ENCODE measurements at regions not wholly inside any gene's neighbourhood (a gene's known extent, or its start where the extent isn't known, plus 50 kb on each side); places are given as distances from the start of the nearest gene placed in this dataset.
"Not testable (repeated sequence)": the region's sequence is repeated elsewhere in the genome, so short reads cannot be mapped to it uniquely, and the experiment has no call there.

DNA sequence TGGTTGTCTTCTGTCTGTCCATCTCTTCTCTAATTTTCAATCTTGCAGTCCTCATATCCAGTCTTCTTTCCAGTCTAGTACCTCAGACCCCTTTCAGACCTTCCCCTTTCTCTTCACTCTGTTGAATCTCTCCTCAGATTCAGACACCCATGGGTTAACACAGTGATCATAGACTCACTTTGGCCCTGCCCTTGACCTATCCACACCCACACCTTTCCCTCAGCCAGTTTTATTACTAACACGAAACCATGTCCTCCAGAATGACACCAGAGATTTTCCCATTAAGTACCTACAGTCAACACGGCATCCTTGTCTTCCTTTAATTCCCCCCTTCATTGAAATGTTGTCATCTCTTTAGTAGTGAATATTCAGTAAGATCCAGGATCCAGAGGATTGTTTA, 74.5 kb upstream of the UBE2E2 start:
- Mint-ChIP-seq H3K27ac (no peak overlapping the region), H3K4me3 (no peak overlapping the region), H3K27me3 (ENCODE audit: low read depth, poor library complexity) (peaks cover 4% of the 10 kb centered on the region), H3K36me3 (ENCODE audit: low read depth) (no peaks in the 10 kb centered on the region), H3K9me3 (no peaks in the 10 kb centered on the region), H3K4me1 (no peaks in the 10 kb centered on the region)
- TF ChIP-seq, protein P1, sequence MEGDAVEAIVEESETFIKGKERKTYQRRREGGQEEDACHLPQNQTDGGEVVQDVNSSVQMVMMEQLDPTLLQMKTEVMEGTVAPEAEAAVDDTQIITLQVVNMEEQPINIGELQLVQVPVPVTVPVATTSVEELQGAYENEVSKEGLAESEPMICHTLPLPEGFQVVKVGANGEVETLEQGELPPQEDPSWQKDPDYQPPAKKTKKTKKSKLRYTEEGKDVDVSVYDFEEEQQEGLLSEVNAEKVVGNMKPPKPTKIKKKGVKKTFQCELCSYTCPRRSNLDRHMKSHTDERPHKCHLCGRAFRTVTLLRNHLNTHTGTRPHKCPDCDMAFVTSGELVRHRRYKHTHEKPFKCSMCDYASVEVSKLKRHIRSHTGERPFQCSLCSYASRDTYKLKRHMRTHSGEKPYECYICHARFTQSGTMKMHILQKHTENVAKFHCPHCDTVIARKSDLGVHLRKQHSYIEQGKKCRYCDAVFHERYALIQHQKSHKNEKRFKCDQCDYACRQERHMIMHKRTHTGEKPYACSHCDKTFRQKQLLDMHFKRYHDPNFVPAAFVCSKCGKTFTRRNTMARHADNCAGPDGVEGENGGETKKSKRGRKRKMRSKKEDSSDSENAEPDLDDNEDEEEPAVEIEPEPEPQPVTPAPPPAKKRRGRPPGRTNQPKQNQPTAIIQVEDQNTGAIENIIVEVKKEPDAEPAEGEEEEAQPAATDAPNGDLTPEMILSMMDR (IDR thresholded peaks at IDR 0.05) = no peak
- no peak for DNase-seq

DNA sequence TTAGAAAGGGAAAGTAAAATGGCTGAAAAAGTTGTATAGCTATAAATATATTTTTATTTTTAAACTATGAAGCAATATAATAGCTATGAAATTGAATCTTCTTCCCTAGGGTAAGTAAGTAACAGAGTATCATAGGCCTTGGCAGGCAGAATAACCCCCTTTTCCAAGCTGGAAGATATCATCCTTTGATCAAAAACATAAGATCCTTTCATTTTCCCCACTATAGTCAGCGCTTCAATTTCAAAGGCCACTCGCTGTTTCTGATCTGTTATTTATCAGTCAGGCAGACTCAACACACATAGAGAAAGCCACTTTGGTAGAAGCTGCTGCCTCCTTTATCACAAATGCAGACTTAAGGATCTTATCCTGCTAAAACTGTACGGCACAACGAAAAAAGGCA, 74.0 kb upstream of the UBE2E2 start:
- Mint-ChIP-seq H3K27me3 (ENCODE audit: low read depth, poor library complexity) (peaks cover 4% of the 10 kb centered on the region), H3K9me3 (no peaks in the 10 kb centered on the region), H3K4me3 (no peak overlapping the region), H3K4me1 (no peaks in the 10 kb centered on the region), H3K36me3 (ENCODE audit: low read depth) (no peaks in the 10 kb centered on the region), H3K27ac (no peak overlapping the region)
- TF ChIP-seq, protein P1 (IDR thresholded peaks at IDR 0.05) = no peak
- DNase-seq = no peak

DNA sequence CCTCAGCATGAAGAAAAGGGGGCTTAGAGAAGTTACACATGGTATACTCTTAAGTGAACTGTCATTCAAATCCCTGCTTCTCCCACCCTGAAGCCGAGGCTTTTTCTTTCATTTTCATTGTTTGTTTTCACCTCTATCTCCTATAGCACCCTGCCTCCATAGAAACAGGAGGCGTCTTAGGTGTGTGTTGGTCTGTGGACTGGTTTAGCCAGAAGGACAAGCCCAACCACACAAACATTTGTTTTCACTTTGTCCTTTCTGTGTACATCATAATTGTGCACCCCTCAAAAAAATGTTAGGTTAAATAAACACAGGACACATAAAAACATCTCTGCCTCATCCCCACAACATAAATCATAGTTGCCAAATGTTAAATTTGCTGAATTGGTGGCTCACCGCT, 73.3 kb upstream of the UBE2E2 start:
- Mint-ChIP-seq H3K27me3 (ENCODE audit: low read depth, poor library complexity) (peaks cover 4% of the 10 kb centered on the region), H3K36me3 (ENCODE audit: low read depth) (no peaks in the 10 kb centered on the region), H3K4me1 (no peaks in the 10 kb centered on the region), H3K27ac (no peak overlapping the region), H3K9me3 (no peaks in the 10 kb centered on the region), H3K4me3 (no peak overlapping the region)
- TF ChIP-seq, protein P1 (IDR thresholded peaks at IDR 0.05) = no peak
- no peak for DNase-seq

DNA sequence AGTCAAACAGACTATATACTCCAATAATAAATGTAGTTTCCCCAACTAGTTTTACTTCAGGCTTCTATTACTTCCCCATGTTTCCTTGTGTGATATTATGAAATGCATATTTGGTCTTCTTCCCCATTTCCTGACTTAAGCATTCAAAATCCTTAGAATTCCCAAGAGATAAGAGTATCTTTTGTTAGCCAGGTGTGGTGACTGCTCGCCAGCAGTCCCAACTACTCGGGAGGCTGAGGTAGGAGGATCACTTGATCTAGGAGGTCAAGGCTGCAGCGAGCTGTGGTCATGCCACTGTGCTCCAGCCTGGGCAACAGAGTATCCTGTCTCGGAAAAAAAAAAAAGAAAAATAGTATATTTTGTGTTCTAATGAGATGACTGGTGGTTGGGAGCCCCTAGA, 72.7 kb upstream of the UBE2E2 start:
- Mint-ChIP-seq H3K4me1 (no peaks in the 10 kb centered on the region), H3K27ac (no peak overlapping the region), H3K36me3 (ENCODE audit: low read depth) (no peaks in the 10 kb centered on the region), H3K9me3 (no peaks in the 10 kb centered on the region), H3K27me3 (ENCODE audit: low read depth, poor library complexity) (peaks cover 4% of the 10 kb centered on the region), H3K4me3 (no peak overlapping the region)
- TF ChIP-seq, protein P1 (IDR thresholded peaks at IDR 0.05) = no peak
- no peak for DNase-seq

DNA sequence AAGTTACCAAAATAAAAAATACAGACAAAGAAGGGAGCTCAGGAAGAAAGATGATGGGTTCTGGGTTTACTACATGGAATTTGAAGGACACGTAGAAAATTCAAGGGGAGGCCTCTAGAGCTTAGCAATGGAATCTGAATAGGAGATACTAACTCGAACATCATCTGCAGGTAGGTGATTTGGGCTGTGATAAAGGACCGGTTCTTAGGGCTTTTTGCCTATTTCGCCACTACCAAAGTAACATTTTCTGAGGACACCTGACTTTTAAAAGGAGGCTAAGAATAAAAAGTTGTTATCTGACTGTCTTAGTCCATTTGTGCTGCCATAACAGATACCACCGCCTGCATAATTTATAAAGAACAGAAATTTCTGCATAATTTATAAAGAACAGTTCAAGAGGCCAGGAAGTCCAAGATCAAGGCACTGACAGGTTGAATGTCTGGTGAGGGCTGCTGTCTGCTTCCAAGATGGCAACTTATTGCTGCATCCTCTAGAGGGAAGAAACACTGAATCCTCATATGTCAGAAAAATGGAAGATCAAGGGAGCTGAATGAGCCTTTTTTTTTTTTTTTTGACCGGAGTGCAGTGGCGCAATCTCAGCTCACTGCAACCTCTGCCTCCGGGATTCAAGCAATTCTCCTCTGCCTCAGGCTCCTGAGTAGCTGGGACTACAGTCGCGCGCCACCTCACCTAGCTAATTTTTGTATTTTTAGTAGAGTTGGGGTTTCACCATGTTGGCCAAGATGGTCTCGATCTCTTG, 67.9 kb upstream of the UBE2E2 start:
- H3K36me3 Mint-ChIP-seq (ENCODE audit: low read depth) = no peaks in the 10 kb centered on the region
- H3K4me1 Mint-ChIP-seq = no peaks in the 10 kb centered on the region
- TF ChIP-seq, protein P1 (IDR thresholded peaks at IDR 0.05) = no peak
- H3K27ac Mint-ChIP-seq = no peak overlapping the region
- H3K27me3 Mint-ChIP-seq (ENCODE audit: low read depth, poor library complexity) = peaks cover 3% of the 10 kb centered on the region
- H3K4me3 Mint-ChIP-seq = no peak overlapping the region
- DNase-seq = no peak
- H3K9me3 Mint-ChIP-seq = no peaks in the 10 kb centered on the region

DNA sequence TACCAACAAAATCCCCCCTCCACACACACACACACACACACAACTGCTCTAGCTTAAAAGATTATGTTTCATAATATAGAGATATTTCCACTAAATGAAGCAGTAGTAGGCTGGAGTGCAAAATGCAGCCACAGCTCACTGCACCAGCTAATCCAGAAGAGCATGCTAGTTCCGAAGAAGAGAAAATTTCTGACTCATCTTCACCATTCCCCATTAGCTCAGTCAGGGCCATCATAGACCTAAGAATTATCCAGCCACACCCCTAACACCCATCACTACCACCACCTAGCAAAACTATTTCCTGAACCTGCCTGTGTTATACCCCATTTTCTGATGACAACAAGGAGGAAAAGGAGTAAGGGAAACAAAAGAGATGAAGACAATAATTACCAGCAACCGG, 67.1 kb upstream of the UBE2E2 start:
- H3K9me3 Mint-ChIP-seq = no peaks in the 10 kb centered on the region
- DNase-seq = no peak
- H3K27ac Mint-ChIP-seq = no peak overlapping the region
- H3K36me3 Mint-ChIP-seq (ENCODE audit: low read depth) = no peaks in the 10 kb centered on the region
- TF ChIP-seq, protein P1 (IDR thresholded peaks at IDR 0.05) = no peak
- peaks cover 3% of the 10 kb centered on the region for H3K27me3 Mint-ChIP-seq (ENCODE audit: low read depth, poor library complexity)
- no peaks in the 10 kb centered on the region for H3K4me1 Mint-ChIP-seq
- H3K4me3 Mint-ChIP-seq = no peak overlapping the region

DNA sequence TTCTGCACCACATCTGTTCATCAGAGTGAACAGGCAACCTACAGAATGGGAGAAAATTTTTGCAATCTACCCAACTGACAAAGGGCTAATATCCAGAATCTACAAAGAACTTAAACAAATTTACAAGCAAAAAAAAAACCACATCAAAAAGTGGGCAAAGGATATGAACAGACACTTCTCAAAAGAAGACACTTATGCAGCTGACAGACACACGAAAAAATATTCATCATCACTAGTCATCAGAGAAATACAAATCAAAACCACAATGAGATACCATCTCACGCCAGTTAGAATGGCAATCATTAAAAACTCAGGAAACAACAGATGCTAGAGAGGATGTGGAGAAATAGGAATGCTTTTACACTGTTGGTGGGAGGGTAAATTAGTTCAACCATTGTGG, 59.1 kb upstream of the UBE2E2 start:
- not testable (repeated sequence) for H3K36me3 Mint-ChIP-seq (ENCODE audit: low read depth); H3K9me3 Mint-ChIP-seq; H3K27me3 Mint-ChIP-seq (ENCODE audit: low read depth, poor library complexity); DNase-seq; H3K27ac Mint-ChIP-seq; H3K4me3 Mint-ChIP-seq; H3K4me1 Mint-ChIP-seq

Data from nephron progenitor cell (in vitro differentiated cells).